GM21526 (cell line): ENCODE measurements at regions not wholly inside any gene's neighbourhood (a gene's known extent, or its start where the extent isn't known, plus 50 kb on each side); places are given as distances from the start of the nearest gene placed in this dataset.
"Not testable (repeated sequence)": the region's sequence is repeated elsewhere in the genome, so short reads cannot be mapped to it uniquely, and the experiment has no call there.

Source experiments
- ATAC-seq: cut with Tn5 transposase; IDR thresholded peaks from one replicate; pipeline ENCODE4 v1.9.1; 2021; ENCODE audit warnings: moderate library complexity; ENCODE audit not compliant: unreplicated experiment, low FRiP score

GRCh38 chr13:48876289-48876688, 99.4 kb upstream of the FNDC3A start:
- no peak for ATAC-seq

- ATAC-seq, result no peak
Measured at GRCh38 chr13:48879432-48879831, 96.3 kb upstream of the FNDC3A start.

GRCh38 chr13:48879854-48880253, 95.9 kb upstream of the FNDC3A start:
- no peak for ATAC-seq

GRCh38 chr13:48883786-48884185, 91.9 kb upstream of the FNDC3A start:
- not testable (repeated sequence) for ATAC-seq

GRCh38 chr13:48885027-48885395, 90.7 kb upstream of the FNDC3A start:
- ATAC-seq, result no peak

GRCh38 chr13:48888613-48889012, 87.1 kb upstream of the FNDC3A start:
- ATAC-seq, result no peak

GRCh38 chr13:48890391-48890790, 85.3 kb upstream of the FNDC3A start:
- ATAC-seq, result no peak

GRCh38 chr13:48891586-48891985, 84.1 kb upstream of the FNDC3A start:
- ATAC-seq, result no peak

- ATAC-seq, result peak; percentile 82
Measured at GRCh38 chr13:48892053-48892687, 83.5 kb upstream of the FNDC3A start.

GRCh38 chr13:48892688-48893075, 83.0 kb upstream of the FNDC3A start:
- no peak for ATAC-seq

- ATAC-seq, result no peak
Measured at GRCh38 chr13:48896312-48896711, 79.4 kb upstream of the FNDC3A start.

- ATAC-seq, result no peak
Measured at GRCh38 chr13:48901781-48902180, 73.9 kb upstream of the FNDC3A start.

- no peak for ATAC-seq
Measured at GRCh38 chr13:48902368-48902767, 73.3 kb upstream of the FNDC3A start.

- no peak for ATAC-seq
Measured at GRCh38 chr13:48904668-48905290, 70.9 kb upstream of the FNDC3A start.

GRCh38 chr13:48906200-48906599, 69.5 kb upstream of the FNDC3A start:
- ATAC-seq, result no peak

GRCh38 chr13:48908381-48909055, 67.2 kb upstream of the FNDC3A start:
- no peak for ATAC-seq

GRCh38 chr13:48909056-48909389, 66.7 kb upstream of the FNDC3A start:
- ATAC-seq, result no peak

GRCh38 chr13:48910686-48911085, 65.0 kb upstream of the FNDC3A start:
- ATAC-seq, result no peak

GRCh38 chr13:48919751-48920150, 56.0 kb upstream of the FNDC3A start:
- no peak for ATAC-seq

- no peak for ATAC-seq
Measured at GRCh38 chr13:48920730-48921129, 55.0 kb upstream of the FNDC3A start.

- no peak for ATAC-seq
Measured at GRCh38 chr13:48923376-48923775, 52.3 kb upstream of the FNDC3A start.

- ATAC-seq, result no peak
Measured at GRCh38 chr13:48925001-48925400, 50.7 kb upstream of the FNDC3A start.
